SK-N-SH (cell line): ENCODE measurements at regions not wholly inside any gene's neighbourhood (a gene's known extent, or its start where the extent isn't known, plus 50 kb on each side); places are given as distances from the start of the nearest gene placed in this dataset.

Experiments
- CTCF ChIA-PET: fragments of 300-600, 350-600 bp; formaldehyde crosslinking; extraction: SDS; loops from one replicate; lab custom pipeline; 2021; lab: Yijun Ruan, JAX
- POLR2A ChIA-PET: fragments of 350-600 bp; sonication (Branson Sonifier 250); formaldehyde crosslinking; extraction: SDS; loops from one replicate; lab custom pipeline; 2020; ENCODE audit warnings: antibody characterized with exemption, inconsistent platforms; lab: Yijun Ruan, JAX
- DNase-seq: peaks from one replicate; pipeline ENCODE4 v3.0.0; 2012
- H2AFZ ChIP-seq: fragments of 200-600 bp; sonication (generic); 2 replicates; pipeline ENCODE4 v1.8.1; 2016; ENCODE audit warnings: antibody characterized with exemption, mild to moderate bottlenecking, low read depth
- H3F3A ChIP-seq: fragments of 200-600 bp; sonication (generic); replicated peaks from 2 replicates; pipeline ENCODE3; 2016; ENCODE audit warnings: antibody characterized with exemption, mild to moderate bottlenecking; ENCODE audit not compliant: insufficient read depth
- H3K27ac ChIP-seq, 2 experiments: fragments of 200-500 bp in 1 of 2; fragments of 200-600 bp in 1 of 2; sonication (Bioruptor generic) in 1 of 2; sonication (generic), shearing (Covaris generic) in 1 of 2; 2 replicates each; pipeline versions ENCODE4 v1.5.1 to v1.6.1; 2014 to 2016; ENCODE audit warnings: low read depth in 2 of 2, inconsistent platforms in 1 of 2, low read length in 1 of 2, mild to moderate bottlenecking in 1 of 2, mixed read lengths in 1 of 2
- H3K27me3 ChIP-seq: fragments of 200-600 bp; sonication (generic), shearing (Covaris generic); 2 replicates; pipeline ENCODE4 v1.6.1; 2016; ENCODE audit warnings: mixed run types; ENCODE audit not compliant: insufficient read depth
- H3K36me3 ChIP-seq, 2 experiments: fragments of 200-500 bp in 1 of 2; fragments of 200-600 bp in 1 of 2; sonication (Bioruptor generic) in 1 of 2; sonication (generic) in 1 of 2; replicated peaks in 1 of 2; 2 replicates each; pipeline versions ENCODE3 to v1.5.1; 2014 to 2016; ENCODE audit warnings: low read length in 1 of 2, mild to moderate bottlenecking in 1 of 2; ENCODE audit not compliant: insufficient read depth in 2 of 2, control insufficient read depth in 1 of 2
- H3K4me1 ChIP-seq, 2 experiments: fragments of 200-500 bp in 1 of 2; fragments of 200-600 bp in 1 of 2; sonication (Bioruptor generic) in 1 of 2; sonication (generic), shearing (Covaris generic) in 1 of 2; 2 replicates each; pipeline versions ENCODE4 v1.5.1 to v1.6.1; 2014 to 2016; ENCODE audit warnings: low read depth in 1 of 2, low read length in 1 of 2, mixed run types in 1 of 2; ENCODE audit not compliant: insufficient read depth in 2 of 2, control insufficient read depth in 1 of 2
- H3K4me2 ChIP-seq: fragments of 200-600 bp; sonication (generic), shearing (Covaris generic); 2 replicates; pipeline ENCODE4 v1.6.1; 2017; ENCODE audit warnings: mixed run types
- H3K4me3 ChIP-seq, 2 experiments: fragments of 200-500 bp in 1 of 2; fragments of 200-600 bp in 1 of 2; sonication (Bioruptor generic) in 1 of 2; sonication (generic), shearing (Covaris generic) in 1 of 2; 2 replicates each; pipeline versions ENCODE4 v1.5.1 to v1.8.1; 2014 to 2016; ENCODE audit warnings: low read depth in 2 of 2, inconsistent platforms in 1 of 2, low read length in 1 of 2, mild to moderate bottlenecking in 1 of 2, mixed read lengths in 1 of 2, moderate library complexity in 1 of 2
- H3K79me2 ChIP-seq: fragments of 200-600 bp; sonication (generic); 2 replicates; pipeline ENCODE4 v1.8.1; 2017; ENCODE audit warnings: mild to moderate bottlenecking; ENCODE audit not compliant: insufficient read depth
- H3K9ac ChIP-seq: fragments of 200-600 bp; sonication (generic); 2 replicates; pipeline ENCODE4 v1.6.1; 2017; ENCODE audit warnings: mixed run types
- H3K9me2 ChIP-seq: fragments of 200-600 bp; sonication (generic); 2 replicates; pipeline ENCODE4 v1.6.1; 2017; ENCODE audit warnings: mixed run types
- H3K9me3 ChIP-seq: fragments of 200-600 bp; sonication (generic); 2 replicates; pipeline ENCODE4 v1.6.1; 2017; ENCODE audit warnings: mixed run types, mild to moderate bottlenecking, moderate library complexity
- H4K20me1 ChIP-seq: fragments of 200-600 bp; sonication (generic); 2 replicates; pipeline ENCODE4 v1.6.1; 2017; ENCODE audit warnings: mild to moderate bottlenecking, mixed run types; ENCODE audit not compliant: insufficient read depth
- CHD2 ChIP-seq: fragments of 150-350 bp; IDR thresholded peaks from 2 replicates; pipeline ENCODE4 v1.6.1; 2018; ENCODE audit warnings: low read length; ENCODE audit not compliant: partially characterized antibody
- CTCF ChIP-seq: fragments of 200-600 bp; sonication (generic); IDR thresholded peaks from 2 replicates; pipeline ENCODE4 v1.6.1; 2017; ENCODE audit warnings: antibody characterized with exemption, mild to moderate bottlenecking, moderate library complexity
- ELF1 ChIP-seq: IDR thresholded peaks from 2 replicates; pipeline ENCODE4 v1.4.0; 2012
- EP300 ChIP-seq, 2 experiments: IDR thresholded peaks; 2 replicates each; pipeline versions ENCODE4 v1.4.0 to v1.6.1; 2012; ENCODE audit warnings: borderline replicate concordance in 1 of 2, low read depth in 1 of 2, low read length in 1 of 2
- FOSL2 ChIP-seq: IDR thresholded peaks from 2 replicates; pipeline ENCODE4 v1.4.0; 2012; ENCODE audit warnings: low read depth, mild to moderate bottlenecking, moderate library complexity, borderline replicate concordance
- FOXJ3 ChIP-seq: sonication (generic); formaldehyde crosslinking; IDR thresholded peaks from 2 replicates; pipeline ENCODE4 v1.5.1; 2020; ENCODE audit warnings: mild to moderate bottlenecking, missing genetic modification reagents
- FOXM1 ChIP-seq: IDR thresholded peaks from 2 replicates; pipeline ENCODE4 v1.4.0; 2012; ENCODE audit warnings: low read depth, mild to moderate bottlenecking
- JUND ChIP-seq: IDR thresholded peaks from 2 replicates; pipeline ENCODE4 v1.4.0; 2012
- MAX ChIP-seq: IDR thresholded peaks from 2 replicates; pipeline ENCODE4 v1.4.0; 2012; ENCODE audit warnings: low read depth
- MEF2A ChIP-seq: IDR thresholded peaks from 2 replicates; pipeline ENCODE4 v1.4.0; 2012; ENCODE audit warnings: low read depth, borderline replicate concordance
- MXI1 ChIP-seq: IDR thresholded peaks from 2 replicates; pipeline ENCODE4 v1.6.1; 2012; ENCODE audit warnings: mild to moderate bottlenecking, low read depth, low read length, improper control_type of control experiment
- RAD21 ChIP-seq: IDR thresholded peaks from 2 replicates; pipeline ENCODE4 v1.6.1; 2012; ENCODE audit warnings: mild to moderate bottlenecking, low read length
- RCOR1 ChIP-seq: fragments of 150-350 bp; IDR thresholded peaks from 2 replicates; pipeline ENCODE4 v1.6.1; 2017; ENCODE audit warnings: antibody characterized with exemption, low read length
- SIN3A ChIP-seq: IDR thresholded peaks from 2 replicates; pipeline ENCODE4 v1.6.1; 2012; ENCODE audit warnings: low read depth, mild to moderate bottlenecking, low read length, moderate library complexity, borderline replicate concordance
- SMC3 ChIP-seq: IDR thresholded peaks from 2 replicates; pipeline ENCODE4 v1.6.1; 2012; ENCODE audit warnings: low read depth, low read length, improper control_type of control experiment
- TAF1 ChIP-seq: IDR thresholded peaks from 2 replicates; pipeline ENCODE4 v1.6.1; 2012; ENCODE audit warnings: low read depth, mild to moderate bottlenecking, low read length, moderate library complexity, borderline replicate concordance
- TCF12 ChIP-seq: IDR thresholded peaks from 2 replicates; pipeline ENCODE4 v1.4.0; 2012
- USF1 ChIP-seq: IDR thresholded peaks from 2 replicates; pipeline ENCODE4 v1.4.0; 2012; ENCODE audit warnings: low read depth, borderline replicate concordance
- WGBS: methylation state at CpG from one replicate; pipeline ENCODE4 v1.1.6; 2017; ENCODE audit warnings: low lambda C conversion rate; 5-methylcytosine and 5-hydroxymethylcytosine counted together
- TF ChIP-seq, protein P1 (sequence below): IDR thresholded peaks from 2 replicates; pipeline ENCODE4; 2012
- TF ChIP-seq, protein P2 (sequence below): fragments of 150-350 bp; IDR thresholded peaks from 2 replicates; pipeline ENCODE4 v1.6.1; 2016; ENCODE audit warnings: mild to moderate bottlenecking, low read depth, low read length
- TF ChIP-seq, protein P3 (sequence below): IDR thresholded peaks from 2 replicates; pipeline ENCODE4 v1.4.0; 2012; ENCODE audit warnings: low read depth, borderline replicate concordance
- TF ChIP-seq, protein P4 (sequence below): IDR thresholded peaks from 2 replicates; pipeline ENCODE4 v1.6.1; 2012; ENCODE audit warnings: mild to moderate bottlenecking, low read depth, low read length, moderate library complexity

GRCh38 chr4:140233791-140234696 is 80.1 kb upstream of the MAML3 start:
- Histone ChIP-seq H3K9ac (no peak overlapping the region), H3K9me3 (no peaks in the 10 kb centered on the region), H2AFZ (peak overlapping the region; percentile 64; the same call in 1 of the 2 replicates), H3K27me3 (no peaks in the 10 kb centered on the region), H3K27ac (peak overlapping the region; percentile 56 to 57; a peak in 3 of 4 replicates), H3K36me3 (no peaks in the 10 kb centered on the region), H3K4me3 (no peak overlapping the region), H3F3A (peaks cover 14% of the 10 kb centered on the region), H3K79me2 (no peaks in the 10 kb centered on the region), H3K9me2 (no peaks in the 10 kb centered on the region), H3K4me1 (peaks cover 28 to 34% of the 10 kb centered on the region in 2 experiments), H4K20me1 (no peaks in the 10 kb centered on the region), H3K4me2 (peak overlapping the region; percentile 53)
- DNase-seq = no peak
- ChIA-PET CTCF (interaction anchor here (1.1 kb wide), 1 partner anchor 71 kb away, joined by 4 read pairs; no protein-coding TSS in a partner anchor), POLR2A (no interaction called here)
- WGBS = 35% methylated on average over 6 of the region's 6 CpGs
- TF ChIP-seq ELF1 (no peak), CHD2 (no peak), TCF12 (peak; percentile 80), MAX (peak; percentile 57; the same call in 1 of the 2 replicates), TAF1 (no peak), FOSL2 (peak; percentile 78), FOXJ3 (CRISPR knock-in tag) (no peak), RAD21 (no peak), CTCF (no peak; the same call in 1 of the 2 replicates), MXI1 (no peak), RCOR1 (no peak), MEF2A (no peak), JUND (peak; percentile 72), EP300 (IDR thresholded peaks at IDR 0.05; ENCODE audit: borderline replicate concordance in 1 of 2, low read depth in 1 of 2, low read length in 1 of 2) (no peak), FOXM1 (no peak), USF1 (no peak), SMC3 (no peak), SIN3A (no peak)
- TF ChIP-seq, protein P1, sequence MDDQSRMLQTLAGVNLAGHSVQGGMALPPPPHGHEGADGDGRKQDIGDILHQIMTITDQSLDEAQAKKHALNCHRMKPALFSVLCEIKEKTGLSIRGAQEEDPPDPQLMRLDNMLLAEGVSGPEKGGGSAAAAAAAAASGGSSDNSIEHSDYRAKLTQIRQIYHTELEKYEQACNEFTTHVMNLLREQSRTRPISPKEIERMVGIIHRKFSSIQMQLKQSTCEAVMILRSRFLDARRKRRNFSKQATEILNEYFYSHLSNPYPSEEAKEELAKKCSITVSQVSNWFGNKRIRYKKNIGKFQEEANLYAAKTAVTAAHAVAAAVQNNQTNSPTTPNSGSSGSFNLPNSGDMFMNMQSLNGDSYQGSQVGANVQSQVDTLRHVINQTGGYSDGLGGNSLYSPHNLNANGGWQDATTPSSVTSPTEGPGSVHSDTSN = peak; percentile 82
- TF ChIP-seq, protein P2, sequence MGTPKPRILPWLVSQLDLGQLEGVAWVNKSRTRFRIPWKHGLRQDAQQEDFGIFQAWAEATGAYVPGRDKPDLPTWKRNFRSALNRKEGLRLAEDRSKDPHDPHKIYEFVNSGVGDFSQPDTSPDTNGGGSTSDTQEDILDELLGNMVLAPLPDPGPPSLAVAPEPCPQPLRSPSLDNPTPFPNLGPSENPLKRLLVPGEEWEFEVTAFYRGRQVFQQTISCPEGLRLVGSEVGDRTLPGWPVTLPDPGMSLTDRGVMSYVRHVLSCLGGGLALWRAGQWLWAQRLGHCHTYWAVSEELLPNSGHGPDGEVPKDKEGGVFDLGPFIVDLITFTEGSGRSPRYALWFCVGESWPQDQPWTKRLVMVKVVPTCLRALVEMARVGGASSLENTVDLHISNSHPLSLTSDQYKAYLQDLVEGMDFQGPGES = no peak
- TF ChIP-seq, protein P3, sequence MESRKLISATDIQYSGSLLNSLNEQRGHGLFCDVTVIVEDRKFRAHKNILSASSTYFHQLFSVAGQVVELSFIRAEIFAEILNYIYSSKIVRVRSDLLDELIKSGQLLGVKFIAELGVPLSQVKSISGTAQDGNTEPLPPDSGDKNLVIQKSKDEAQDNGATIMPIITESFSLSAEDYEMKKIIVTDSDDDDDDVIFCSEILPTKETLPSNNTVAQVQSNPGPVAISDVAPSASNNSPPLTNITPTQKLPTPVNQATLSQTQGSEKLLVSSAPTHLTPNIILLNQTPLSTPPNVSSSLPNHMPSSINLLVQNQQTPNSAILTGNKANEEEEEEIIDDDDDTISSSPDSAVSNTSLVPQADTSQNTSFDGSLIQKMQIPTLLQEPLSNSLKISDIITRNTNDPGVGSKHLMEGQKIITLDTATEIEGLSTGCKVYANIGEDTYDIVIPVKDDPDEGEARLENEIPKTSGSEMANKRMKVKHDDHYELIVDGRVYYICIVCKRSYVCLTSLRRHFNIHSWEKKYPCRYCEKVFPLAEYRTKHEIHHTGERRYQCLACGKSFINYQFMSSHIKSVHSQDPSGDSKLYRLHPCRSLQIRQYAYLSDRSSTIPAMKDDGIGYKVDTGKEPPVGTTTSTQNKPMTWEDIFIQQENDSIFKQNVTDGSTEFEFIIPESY = no peak
- TF ChIP-seq, protein P4, sequence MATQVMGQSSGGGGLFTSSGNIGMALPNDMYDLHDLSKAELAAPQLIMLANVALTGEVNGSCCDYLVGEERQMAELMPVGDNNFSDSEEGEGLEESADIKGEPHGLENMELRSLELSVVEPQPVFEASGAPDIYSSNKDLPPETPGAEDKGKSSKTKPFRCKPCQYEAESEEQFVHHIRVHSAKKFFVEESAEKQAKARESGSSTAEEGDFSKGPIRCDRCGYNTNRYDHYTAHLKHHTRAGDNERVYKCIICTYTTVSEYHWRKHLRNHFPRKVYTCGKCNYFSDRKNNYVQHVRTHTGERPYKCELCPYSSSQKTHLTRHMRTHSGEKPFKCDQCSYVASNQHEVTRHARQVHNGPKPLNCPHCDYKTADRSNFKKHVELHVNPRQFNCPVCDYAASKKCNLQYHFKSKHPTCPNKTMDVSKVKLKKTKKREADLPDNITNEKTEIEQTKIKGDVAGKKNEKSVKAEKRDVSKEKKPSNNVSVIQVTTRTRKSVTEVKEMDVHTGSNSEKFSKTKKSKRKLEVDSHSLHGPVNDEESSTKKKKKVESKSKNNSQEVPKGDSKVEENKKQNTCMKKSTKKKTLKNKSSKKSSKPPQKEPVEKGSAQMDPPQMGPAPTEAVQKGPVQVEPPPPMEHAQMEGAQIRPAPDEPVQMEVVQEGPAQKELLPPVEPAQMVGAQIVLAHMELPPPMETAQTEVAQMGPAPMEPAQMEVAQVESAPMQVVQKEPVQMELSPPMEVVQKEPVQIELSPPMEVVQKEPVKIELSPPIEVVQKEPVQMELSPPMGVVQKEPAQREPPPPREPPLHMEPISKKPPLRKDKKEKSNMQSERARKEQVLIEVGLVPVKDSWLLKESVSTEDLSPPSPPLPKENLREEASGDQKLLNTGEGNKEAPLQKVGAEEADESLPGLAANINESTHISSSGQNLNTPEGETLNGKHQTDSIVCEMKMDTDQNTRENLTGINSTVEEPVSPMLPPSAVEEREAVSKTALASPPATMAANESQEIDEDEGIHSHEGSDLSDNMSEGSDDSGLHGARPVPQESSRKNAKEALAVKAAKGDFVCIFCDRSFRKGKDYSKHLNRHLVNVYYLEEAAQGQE = no peak
